IPS-15b (cell line): ENCODE measurements at regions not wholly inside any gene's neighbourhood (a gene's known extent, or its start where the extent isn't known, plus 50 kb on each side); places are given as distances from the start of the nearest gene placed in this dataset.

Experiments used
- H3K27me3 ChIP-seq: one replicate; pipeline ENCODE4 v1.6.1; 2013; ENCODE audit warnings: low read length; ENCODE audit not compliant: control insufficient read depth, insufficient read depth
- H3K36me3 ChIP-seq: one replicate; pipeline ENCODE4 v1.6.1; 2013; ENCODE audit warnings: low read length; ENCODE audit not compliant: control insufficient read depth, insufficient read depth
- H3K4me1 ChIP-seq: one replicate; pipeline ENCODE4 v1.6.1; 2013; ENCODE audit warnings: mild to moderate bottlenecking, low read length; ENCODE audit not compliant: control insufficient read depth, insufficient read depth
- H3K4me3 ChIP-seq: one replicate; pipeline ENCODE4 v1.5.1; 2013; ENCODE audit warnings: low read depth, low read length
- H3K9ac ChIP-seq: one replicate; pipeline ENCODE4 v1.6.1; 2013; ENCODE audit warnings: low read depth, mild to moderate bottlenecking, low read length
- H3K9me3 ChIP-seq: one replicate; pipeline ENCODE4 v1.6.1; 2013; ENCODE audit warnings: mild to moderate bottlenecking, low read length; ENCODE audit not compliant: control insufficient read depth, insufficient read depth

GRCh38 chr5:119795768-119796167 lies 166.4 kb downstream of the FAM170A start:
- no peak overlapping the region for H3K9ac ChIP-seq
- H3K4me3 ChIP-seq: no peak overlapping the region
- H3K27me3 ChIP-seq: no peaks in the 10 kb centered on the region
- no peaks in the 10 kb centered on the region for H3K36me3 ChIP-seq
- H3K9me3 ChIP-seq: no peaks in the 10 kb centered on the region
- no peaks in the 10 kb centered on the region for H3K4me1 ChIP-seq

- no peaks in the 10 kb centered on the region for H3K9me3 ChIP-seq
These were observed 172.2 kb downstream of the FAM170A start for GRCh38 chr5:119801570-119801969.

GRCh38 chr5:119808024-119808423 lies 178.7 kb downstream of the FAM170A start:
- Histone ChIP-seq H3K9ac (no peak overlapping the region), H3K4me3 (no peak overlapping the region), H3K9me3 (no peaks in the 10 kb centered on the region), H3K4me1 (no peaks in the 10 kb centered on the region), H3K27me3 (no peaks in the 10 kb centered on the region), H3K36me3 (no peaks in the 10 kb centered on the region)

More at GRCh38 chr5:119801570-119801969, 172.2 kb downstream of the FAM170A start:
- Histone ChIP-seq H3K4me3 (no peak overlapping the region), H3K27me3 (no peaks in the 10 kb centered on the region), H3K36me3 (no peaks in the 10 kb centered on the region), H3K4me1 (peaks cover 2% of the 10 kb centered on the region), H3K9ac (no peak overlapping the region)

GRCh38 chr5:119808474-119808873 lies 179.1 kb downstream of the FAM170A start:
- no peaks in the 10 kb centered on the region for H3K9me3 ChIP-seq
- no peaks in the 10 kb centered on the region for H3K27me3 ChIP-seq
- no peak overlapping the region for H3K9ac ChIP-seq
- no peaks in the 10 kb centered on the region for H3K36me3 ChIP-seq
- no peak overlapping the region for H3K4me3 ChIP-seq
- no peaks in the 10 kb centered on the region for H3K4me1 ChIP-seq

- Histone ChIP-seq H3K36me3 (no peaks in the 10 kb centered on the region), H3K4me3 (no peak overlapping the region), H3K4me1 (no peaks in the 10 kb centered on the region), H3K27me3 (no peaks in the 10 kb centered on the region), H3K9me3 (no peaks in the 10 kb centered on the region), H3K9ac (no peak overlapping the region)
These were observed 180.9 kb downstream of the FAM170A start for GRCh38 chr5:119810217-119810616.

- H3K9me3 ChIP-seq: no peaks in the 10 kb centered on the region
- no peaks in the 10 kb centered on the region for H3K36me3 ChIP-seq
- no peaks in the 10 kb centered on the region for H3K27me3 ChIP-seq
- H3K9ac ChIP-seq: no peak overlapping the region
- H3K4me3 ChIP-seq: no peak overlapping the region
- no peaks in the 10 kb centered on the region for H3K4me1 ChIP-seq
These were observed 182.1 kb downstream of the FAM170A start for GRCh38 chr5:119811458-119811857.

- H3K9me3 ChIP-seq: no peaks in the 10 kb centered on the region
- no peaks in the 10 kb centered on the region for H3K36me3 ChIP-seq
These were observed 185.3 kb downstream of the FAM170A start for GRCh38 chr5:119814655-119815054.

GRCh38 chr5:119816055-119816454 lies 186.7 kb downstream of the FAM170A start:
- H3K4me3 ChIP-seq: no peak overlapping the region
- no peaks in the 10 kb centered on the region for H3K4me1 ChIP-seq
- H3K9ac ChIP-seq: no peak overlapping the region
- H3K36me3 ChIP-seq: no peaks in the 10 kb centered on the region
- H3K27me3 ChIP-seq: no peaks in the 10 kb centered on the region
- H3K9me3 ChIP-seq: no peaks in the 10 kb centered on the region

More at GRCh38 chr5:119814655-119815054, 185.3 kb downstream of the FAM170A start:
- Histone ChIP-seq H3K4me3 (no peak overlapping the region), H3K27me3 (no peaks in the 10 kb centered on the region), H3K9ac (no peak overlapping the region), H3K4me1 (no peaks in the 10 kb centered on the region)

GRCh38 chr5:119820016-119820415 lies 190.7 kb downstream of the FAM170A start:
- Histone ChIP-seq H3K4me3 (no peak overlapping the region), H3K9ac (no peak overlapping the region), H3K27me3 (no peaks in the 10 kb centered on the region), H3K36me3 (no peaks in the 10 kb centered on the region), H3K4me1 (no peaks in the 10 kb centered on the region), H3K9me3 (no peaks in the 10 kb centered on the region)

GRCh38 chr5:119820608-119821007 lies 191.2 kb downstream of the FAM170A start:
- Histone ChIP-seq H3K9me3 (no peaks in the 10 kb centered on the region), H3K4me3 (no peak overlapping the region), H3K9ac (no peak overlapping the region), H3K36me3 (no peaks in the 10 kb centered on the region), H3K27me3 (no peaks in the 10 kb centered on the region), H3K4me1 (no peaks in the 10 kb centered on the region)

GRCh38 chr5:119828541-119828940 lies 199.2 kb downstream of the FAM170A start:
- Histone ChIP-seq H3K4me3 (no peak overlapping the region), H3K36me3 (no peaks in the 10 kb centered on the region), H3K9me3 (no peaks in the 10 kb centered on the region), H3K9ac (no peak overlapping the region), H3K4me1 (no peaks in the 10 kb centered on the region), H3K27me3 (no peaks in the 10 kb centered on the region)

- Histone ChIP-seq H3K9me3 (no peaks in the 10 kb centered on the region), H3K4me3 (no peak overlapping the region), H3K27me3 (no peaks in the 10 kb centered on the region), H3K9ac (no peak overlapping the region), H3K4me1 (no peaks in the 10 kb centered on the region), H3K36me3 (no peaks in the 10 kb centered on the region)
These were observed 200.0 kb downstream of the FAM170A start for GRCh38 chr5:119829341-119829740.

GRCh38 chr5:119833176-119833575 lies 203.8 kb downstream of the FAM170A start:
- Histone ChIP-seq H3K4me1 (no peaks in the 10 kb centered on the region), H3K36me3 (no peaks in the 10 kb centered on the region), H3K9ac (no peak overlapping the region), H3K27me3 (no peaks in the 10 kb centered on the region), H3K9me3 (no peaks in the 10 kb centered on the region), H3K4me3 (no peak overlapping the region)
